ENCODE measurements at regions not wholly inside any gene's neighbourhood (a gene's known extent, or its start where the extent isn't known, plus 50 kb on each side); places are given as distances from the start of the nearest gene placed in this dataset.

DNA sequence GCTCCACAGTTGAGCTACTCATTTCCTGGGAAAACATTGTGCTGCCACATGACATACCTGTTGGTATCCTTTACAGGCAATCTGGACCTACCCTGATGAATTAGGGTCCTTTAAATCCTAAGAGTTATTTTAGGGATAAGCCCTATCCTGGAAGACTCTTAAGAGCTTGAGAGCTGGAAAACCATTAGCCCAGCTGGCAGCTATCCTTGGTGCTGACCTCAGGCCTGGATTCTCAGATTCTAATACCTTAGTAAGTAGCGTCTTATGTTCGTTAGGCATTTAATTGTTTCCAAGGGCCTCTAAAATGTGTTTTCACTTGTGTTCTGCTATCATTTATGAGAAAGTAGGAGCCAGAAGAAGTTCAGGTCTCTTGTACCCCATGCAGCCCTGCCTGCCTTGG lies 93.0 kb upstream of the SORCS3 start:
- Histone ChIP-seq H2BK5ac (ENCODE audit: low read depth, low read length, poor library complexity) (no peak overlapping the region), H3K79me1 (ENCODE audit: low read length) (no peaks in the 10 kb centered on the region), H3K27ac (ENCODE audit: low read depth, low read length) (no peak overlapping the region), H3K9me3 (ENCODE audit: insufficient read depth, low read depth, low read length) (no peaks in the 10 kb centered on the region), H2AFZ (ENCODE audit: insufficient read depth, low read length, poor library complexity) (no peak overlapping the region), H3K4me3 (ENCODE audit: low read depth, low read length) (no peak overlapping the region), H4K91ac (ENCODE audit: low read depth, low read length) (no peak overlapping the region), H3K36me3 (ENCODE audit: control insufficient read depth in 1 of 2, insufficient read depth in 2 of 2, low read length in 2 of 2) (no peaks in the 10 kb centered on the region), H2BK12ac (ENCODE audit: low read length) (no peak overlapping the region), H4K8ac (ENCODE audit: low read depth, low read length) (no peak overlapping the region), H3K18ac (ENCODE audit: low read length) (no peak overlapping the region), H3K27me3 (ENCODE audit: insufficient read depth, low read length) (no peaks in the 10 kb centered on the region), H3K14ac (ENCODE audit: low read length) (no peak overlapping the region), H4K12ac (ENCODE audit: low read depth, low read length) (no peak overlapping the region), H3K4ac (ENCODE audit: low read depth, low read length) (no peak overlapping the region), H3K23ac (ENCODE audit: low read length) (no peak overlapping the region), H2BK120ac (ENCODE audit: insufficient read depth, low read length, poor library complexity) (no peak overlapping the region), H2AK5ac (ENCODE audit: low read length) (no peak overlapping the region), H3K4me2 (ENCODE audit: low read length) (no peak overlapping the region), H3K4me1 (ENCODE audit: control insufficient read depth in 1 of 2, insufficient read depth in 2 of 2, low read length in 2 of 2) (no peaks in the 10 kb centered on the region), H3K79me2 (ENCODE audit: control insufficient read depth, insufficient read depth, low read length, poor library complexity) (no peaks in the 10 kb centered on the region), H3K9ac (ENCODE audit: low read length) (no peak overlapping the region)
- peak in 1 of 2 donors; percentile 24 for DNase-seq
- WGBS (ENCODE audit: extremely low coverage, insufficient coverage, insufficient read length), result no CpG with 5 or more reads among the region's 2 CpGs

GRCh38 chr10:104556831-104557230 lies 84.3 kb upstream of the SORCS3 start:
- Histone ChIP-seq H4K8ac (ENCODE audit: low read depth, low read length) (no peak overlapping the region), H2BK5ac (ENCODE audit: low read depth, low read length, poor library complexity) (no peak overlapping the region), H4K12ac (ENCODE audit: low read depth, low read length) (no peak overlapping the region), H3K27ac (ENCODE audit: low read depth, low read length) (no peak overlapping the region), H4K91ac (ENCODE audit: low read depth, low read length) (no peak overlapping the region), H3K23ac (ENCODE audit: low read length) (no peak overlapping the region), H2BK120ac (ENCODE audit: insufficient read depth, low read length, poor library complexity) (no peak overlapping the region), H3K36me3 (ENCODE audit: control insufficient read depth in 1 of 2, insufficient read depth in 2 of 2, low read length in 2 of 2) (no peaks in the 10 kb centered on the region), H3K4me1 (ENCODE audit: control insufficient read depth in 1 of 2, insufficient read depth in 2 of 2, low read length in 2 of 2) (no peaks in the 10 kb centered on the region), H2AFZ (ENCODE audit: insufficient read depth, low read length, poor library complexity) (no peak overlapping the region), H3K9me3 (ENCODE audit: insufficient read depth, low read depth, low read length) (peaks cover 1% of the 10 kb centered on the region), H3K79me2 (ENCODE audit: control insufficient read depth, insufficient read depth, low read length, poor library complexity) (no peaks in the 10 kb centered on the region), H3K4me3 (ENCODE audit: low read depth, low read length) (no peak overlapping the region), H2AK5ac (ENCODE audit: low read length) (no peak overlapping the region), H3K18ac (ENCODE audit: low read length) (no peak overlapping the region), H3K79me1 (ENCODE audit: low read length) (no peaks in the 10 kb centered on the region), H3K27me3 (ENCODE audit: insufficient read depth, low read length) (no peaks in the 10 kb centered on the region), H3K14ac (ENCODE audit: low read length) (no peak overlapping the region), H3K9ac (ENCODE audit: low read length) (no peak overlapping the region), H3K4me2 (ENCODE audit: low read length) (no peak overlapping the region), H2BK12ac (ENCODE audit: low read length) (no peak overlapping the region), H3K4ac (ENCODE audit: low read depth, low read length) (no peak overlapping the region)
- no CpG with 5 or more reads among the region's 2 CpGs for WGBS (ENCODE audit: extremely low coverage, insufficient coverage, insufficient read length)
- no peak for DNase-seq

- H2BK120ac ChIP-seq (ENCODE audit: insufficient read depth, low read length, poor library complexity), result no peak overlapping the region
- no peak overlapping the region for H2BK5ac ChIP-seq (ENCODE audit: low read depth, low read length, poor library complexity)
- no peaks in the 10 kb centered on the region for H3K36me3 ChIP-seq (ENCODE audit: control insufficient read depth in 1 of 2, insufficient read depth in 2 of 2, low read length in 2 of 2)
- no peak overlapping the region for H4K8ac ChIP-seq (ENCODE audit: low read depth, low read length)
- DNase-seq, result peak in 1 of 2 donors; percentile 6
- H4K91ac ChIP-seq (ENCODE audit: low read depth, low read length), result no peak overlapping the region
- no peak overlapping the region for H2BK12ac ChIP-seq (ENCODE audit: low read length)
- no peak overlapping the region for H3K14ac ChIP-seq (ENCODE audit: low read length)
- H3K27me3 ChIP-seq (ENCODE audit: insufficient read depth, low read length), result no peaks in the 10 kb centered on the region
- no peak overlapping the region for H3K9ac ChIP-seq (ENCODE audit: low read length)
- peaks cover 1% of the 10 kb centered on the region for H3K9me3 ChIP-seq (ENCODE audit: insufficient read depth, low read depth, low read length)
- H3K79me2 ChIP-seq (ENCODE audit: control insufficient read depth, insufficient read depth, low read length, poor library complexity), result no peaks in the 10 kb centered on the region
- no peak overlapping the region for H2AK5ac ChIP-seq (ENCODE audit: low read length)
- H2AFZ ChIP-seq (ENCODE audit: insufficient read depth, low read length, poor library complexity), result no peak overlapping the region
- no peak overlapping the region for H3K4me2 ChIP-seq (ENCODE audit: low read length)
- H3K23ac ChIP-seq (ENCODE audit: low read length), result no peak overlapping the region
- H3K4me3 ChIP-seq (ENCODE audit: low read depth, low read length), result no peak overlapping the region
- WGBS (ENCODE audit: extremely low coverage, insufficient coverage, insufficient read length), result no CpG with 5 or more reads among the region's 6 CpGs
- no peak overlapping the region for H4K12ac ChIP-seq (ENCODE audit: low read depth, low read length)
- H3K4ac ChIP-seq (ENCODE audit: low read depth, low read length), result no peak overlapping the region
- no peak overlapping the region for H3K18ac ChIP-seq (ENCODE audit: low read length)
- H3K27ac ChIP-seq (ENCODE audit: low read depth, low read length), result no peak overlapping the region
- no peaks in the 10 kb centered on the region for H3K79me1 ChIP-seq (ENCODE audit: low read length)
- no peaks in the 10 kb centered on the region for H3K4me1 ChIP-seq (ENCODE audit: control insufficient read depth in 1 of 2, insufficient read depth in 2 of 2, low read length in 2 of 2)
These were observed 83.1 kb upstream of the SORCS3 start for GRCh38 chr10:104557966-104558365.

GRCh38 chr10:104559935-104560334 lies 81.2 kb upstream of the SORCS3 start:
- H4K8ac ChIP-seq (ENCODE audit: low read depth, low read length), result no peak overlapping the region

More at GRCh38 chr10:104559935-104560334, 81.2 kb upstream of the SORCS3 start:
- H3K27me3 ChIP-seq (ENCODE audit: insufficient read depth, low read length), result no peaks in the 10 kb centered on the region
- no peak overlapping the region for H2AK5ac ChIP-seq (ENCODE audit: low read length)
- H4K12ac ChIP-seq (ENCODE audit: low read depth, low read length), result no peak overlapping the region
- H3K4me2 ChIP-seq (ENCODE audit: low read length), result no peak overlapping the region
- no peak overlapping the region for H3K23ac ChIP-seq (ENCODE audit: low read length)
- H2BK5ac ChIP-seq (ENCODE audit: low read depth, low read length, poor library complexity), result no peak overlapping the region
- H2BK120ac ChIP-seq (ENCODE audit: insufficient read depth, low read length, poor library complexity), result no peak overlapping the region
- no peak for DNase-seq
- H3K79me2 ChIP-seq (ENCODE audit: control insufficient read depth, insufficient read depth, low read length, poor library complexity), result no peaks in the 10 kb centered on the region
- H3K27ac ChIP-seq (ENCODE audit: low read depth, low read length), result no peak overlapping the region
- H3K4me1 ChIP-seq (ENCODE audit: control insufficient read depth in 1 of 2, insufficient read depth in 2 of 2, low read length in 2 of 2), result no peaks in the 10 kb centered on the region
- no peak overlapping the region for H2BK12ac ChIP-seq (ENCODE audit: low read length)
- no CpG with 5 or more reads among the region's 5 CpGs for WGBS (ENCODE audit: extremely low coverage, insufficient coverage, insufficient read length)
- H3K18ac ChIP-seq (ENCODE audit: low read length), result no peak overlapping the region
- H3K4me3 ChIP-seq (ENCODE audit: low read depth, low read length), result no peak overlapping the region
- H3K14ac ChIP-seq (ENCODE audit: low read length), result no peak overlapping the region
- H4K91ac ChIP-seq (ENCODE audit: low read depth, low read length), result no peak overlapping the region
- H3K9me3 ChIP-seq (ENCODE audit: insufficient read depth, low read depth, low read length), result peaks cover 1% of the 10 kb centered on the region
- H3K4ac ChIP-seq (ENCODE audit: low read depth, low read length), result no peak overlapping the region
- H2AFZ ChIP-seq (ENCODE audit: insufficient read depth, low read length, poor library complexity), result no peak overlapping the region
- no peaks in the 10 kb centered on the region for H3K79me1 ChIP-seq (ENCODE audit: low read length)
- H3K9ac ChIP-seq (ENCODE audit: low read length), result no peak overlapping the region
- no peaks in the 10 kb centered on the region for H3K36me3 ChIP-seq (ENCODE audit: control insufficient read depth in 1 of 2, insufficient read depth in 2 of 2, low read length in 2 of 2)

All from trophoblast cell (in vitro differentiated cells and primary cell).